K562 (cell line): ENCODE measurements at regions not wholly inside any gene's neighbourhood (a gene's known extent, or its start where the extent isn't known, plus 50 kb on each side); places are given as distances from the start of the nearest gene placed in this dataset.

Source experiments
- ADNP ChIP-seq: fragments of 200-800 bp; sonication (Bioruptor generic); IDR thresholded peaks from 2 replicates; pipeline ENCODE4 v1.6.1; 2016; ENCODE audit warnings: missing genetic modification characterization, missing compliant biosample characterization
- ARID1B ChIP-seq: fragments of 450-650 bp; IDR thresholded peaks from 2 replicates; pipeline ENCODE4 v1.6.1; 2016; ENCODE audit warnings: antibody characterized with exemption, mild to moderate bottlenecking, inconsistent platforms
- CBX3 ChIP-seq, 2 experiments: IDR thresholded peaks; 1 replicate in 1 of 2; 2 replicates in 1 of 2; pipeline ENCODE4 v1.6.1; 2012; ENCODE audit warnings: inconsistent platforms in 2 of 2, low read length in 2 of 2, borderline replicate concordance in 1 of 2, control low read depth in 1 of 2
- CGGBP1 ChIP-seq: fragments of 250-450 bp; sonication (Bioruptor Pico); IDR thresholded peaks from 2 replicates; pipeline ENCODE4 v1.9.0; 2021; ENCODE audit warnings: mild to moderate bottlenecking
- CUX1 ChIP-seq: fragments of 200-800 bp; sonication (Bioruptor generic); IDR thresholded peaks from 2 replicates; pipeline ENCODE4 v1.6.1; 2016; ENCODE audit warnings: missing genetic modification characterization, missing compliant biosample characterization
- E2F4 ChIP-seq: sonication (generic); formaldehyde crosslinking; IDR thresholded peaks from 2 replicates; pipeline ENCODE4 v1.8.0; 2022; ENCODE audit warnings: mild to moderate bottlenecking, low read depth, missing genetic modification reagents
- ESRRB ChIP-seq: fragments of 250-450 bp; sonication (Bioruptor Pico); IDR thresholded peaks from 2 replicates; pipeline ENCODE4 v1.5.0; 2020; ENCODE audit warnings: mild to moderate bottlenecking, moderate library complexity, borderline replicate concordance
- EWSR1 ChIP-seq: fragments of 450-650 bp; IDR thresholded peaks from 2 replicates; pipeline ENCODE4 v1.6.1; 2018; ENCODE audit warnings: borderline replicate concordance, mild to moderate bottlenecking, low read depth, moderate library complexity; ENCODE audit not compliant: partially characterized antibody
- GTF2F1 ChIP-seq: IDR thresholded peaks from 2 replicates; pipeline ENCODE4 v1.6.1; 2011; ENCODE audit warnings: low read depth, low read length, improper control_type of control experiment
- HMGXB4 ChIP-seq: sonication (generic); formaldehyde crosslinking; IDR thresholded peaks from 2 replicates; pipeline ENCODE4 v1.8.1; 2023; ENCODE audit warnings: mild to moderate bottlenecking, missing genetic modification reagents
- JUND ChIP-seq, 2 experiments: IDR thresholded peaks; 2 replicates in 1 of 2; 3 replicates in 1 of 2; pipeline ENCODE4 v1.6.1; 2011; ENCODE audit warnings: borderline replicate concordance in 2 of 2, low read depth in 2 of 2, low read length in 2 of 2, improper control_type of control experiment in 1 of 2, missing biosample characterization in 1 of 2, missing genetic modification characterization in 1 of 2, missing genetic modification reagents in 1 of 2
- NR2C1 ChIP-seq, 2 experiments: fragments of 450-650 bp; IDR thresholded peaks; 2 replicates each; pipeline ENCODE4 v1.6.1; 2017; ENCODE audit warnings: mild to moderate bottlenecking in 2 of 2, antibody characterized with exemption in 1 of 2, inconsistent platforms in 1 of 2, missing compliant biosample characterization in 1 of 2, missing genetic modification characterization in 1 of 2
- TARDBP ChIP-seq: fragments of 450-650 bp; IDR thresholded peaks from 2 replicates; pipeline ENCODE4 v1.6.1; 2016
- ZNF280A ChIP-seq: fragments of 450-650 bp; IDR thresholded peaks from 2 replicates; pipeline ENCODE4 v1.6.1; 2018; ENCODE audit warnings: mild to moderate bottlenecking, low read depth; ENCODE audit not compliant: partially characterized antibody
- ZNF347 ChIP-seq: fragments of 450-650 bp; formaldehyde crosslinking; IDR thresholded peaks from 2 replicates; pipeline ENCODE4 v1.4.0; 2020; ENCODE audit warnings: low read depth, mild to moderate bottlenecking, moderate library complexity
- ZSCAN32 ChIP-seq: fragments of 450-650 bp; formaldehyde crosslinking; IDR thresholded peaks from 2 replicates; pipeline ENCODE4 v1.4.0; 2020; ENCODE audit warnings: mild to moderate bottlenecking, moderate library complexity

- TF ChIP-seq HMGXB4 (CRISPR knock-in tag): no peak
- no peak for TF ChIP-seq ARID1B
- TF ChIP-seq ADNP (tag): 0 out of 2 replicates have a peak, but pooled peaks have one; percentile 10
- TF ChIP-seq CGGBP1 (CRISPR knock-in tag): no peak
- no peak for TF ChIP-seq EWSR1
- TF ChIP-seq TARDBP: no peak
- no peak for TF ChIP-seq ESRRB (CRISPR knock-in tag)
- TF ChIP-seq NR2C1 (IDR thresholded peaks at IDR 0.05): no peak
- peak; percentile 26; the same call in 1 of the 2 replicates for TF ChIP-seq NR2C1 (tag; IDR thresholded peaks at IDR 0.05)
- peak; percentile 82 for TF ChIP-seq ZNF280A
- 0 out of 2 replicates have a peak, but pooled peaks have one; percentile 9 for TF ChIP-seq JUND (IDR thresholded peaks at IDR 0.05; ENCODE audit: borderline replicate concordance, low read depth, low read length)
- TF ChIP-seq JUND (tag; IDR thresholded peaks at IDR 0.05; ENCODE audit: borderline replicate concordance, low read depth, low read length): no peak
- peak in 1 of 2 experiments; percentile 89; a peak in 2 of 3 replicates for TF ChIP-seq CBX3 (IDR thresholded peaks at IDR 0.05; ENCODE audit: borderline replicate concordance in 1 of 2, low read length in 2 of 2)
- no peak for TF ChIP-seq CUX1
- TF ChIP-seq GTF2F1: no peak
- TF ChIP-seq ZNF347: no peak
- no peak for TF ChIP-seq E2F4 (CRISPR knock-in tag)
- no peak for TF ChIP-seq ZSCAN32 (CRISPR knock-in tag)
Measured at GRCh38 chr10:21207852-21208646, 310.9 kb upstream of the NEBL start (continued).
